ENCODE measurements at regions not wholly inside any gene's neighbourhood (a gene's known extent, or its start where the extent isn't known, plus 50 kb on each side); places are given as distances from the start of the nearest gene placed in this dataset.
"Not testable (repeated sequence)": the region's sequence is repeated elsewhere in the genome, so short reads cannot be mapped to it uniquely, and the experiment has no call there.

GRCh38 chr14:105952222-105952621 is 425.8 kb downstream of the TMEM121 start:
- Histone ChIP-seq H3K9me3 (ENCODE audit: control insufficient read depth, low read depth, low read length) (peaks cover 19% of the 10 kb centered on the region), H3K27ac (ENCODE audit: low read length) (no peak overlapping the region), H3K27me3 (ENCODE audit: control insufficient read depth, insufficient read depth, low read length) (no peaks in the 10 kb centered on the region), H3K4me3 (ENCODE audit: low read length) (no peak overlapping the region), H3K9ac (ENCODE audit: low read length) (no peak overlapping the region), H3K36me3 (ENCODE audit: control insufficient read depth, low read depth, low read length) (no peaks in the 10 kb centered on the region), H3K4me1 (ENCODE audit: control insufficient read depth, low read depth, low read length) (no peaks in the 10 kb centered on the region)

- Histone ChIP-seq H3K4me3 (ENCODE audit: low read length) (no peak overlapping the region), H3K9me3 (ENCODE audit: control insufficient read depth, low read depth, low read length) (peaks cover 19% of the 10 kb centered on the region), H3K27me3 (ENCODE audit: control insufficient read depth, insufficient read depth, low read length) (no peaks in the 10 kb centered on the region), H3K9ac (ENCODE audit: low read length) (no peak overlapping the region), H3K36me3 (ENCODE audit: control insufficient read depth, low read depth, low read length) (no peaks in the 10 kb centered on the region), H3K27ac (ENCODE audit: low read length) (no peak overlapping the region), H3K4me1 (ENCODE audit: control insufficient read depth, low read depth, low read length) (no peaks in the 10 kb centered on the region)
Observed at GRCh38 chr14:105952826-105953225, 426.4 kb downstream of the TMEM121 start.

- H3K9ac ChIP-seq (ENCODE audit: low read length); H3K27ac ChIP-seq (ENCODE audit: low read length); H3K36me3 ChIP-seq (ENCODE audit: control insufficient read depth, low read depth, low read length); H3K4me3 ChIP-seq (ENCODE audit: low read length); H3K4me1 ChIP-seq (ENCODE audit: control insufficient read depth, low read depth, low read length); H3K27me3 ChIP-seq (ENCODE audit: control insufficient read depth, insufficient read depth, low read length): not testable (repeated sequence)
- H3K9me3 ChIP-seq (ENCODE audit: control insufficient read depth, low read depth, low read length) = peaks cover 25% of the 10 kb centered on the region
Observed at GRCh38 chr14:105961625-105962024, 435.2 kb downstream of the TMEM121 start.

- H3K27me3 ChIP-seq (ENCODE audit: control insufficient read depth, insufficient read depth, low read length) = no peaks in the 10 kb centered on the region
- no peak overlapping the region for H3K9ac ChIP-seq (ENCODE audit: low read length)
- no peak overlapping the region for H3K4me3 ChIP-seq (ENCODE audit: low read length)
- no peak overlapping the region for H3K27ac ChIP-seq (ENCODE audit: low read length)
- peaks cover 25% of the 10 kb centered on the region for H3K9me3 ChIP-seq (ENCODE audit: control insufficient read depth, low read depth, low read length)
- H3K4me1 ChIP-seq (ENCODE audit: control insufficient read depth, low read depth, low read length) = no peaks in the 10 kb centered on the region
- no peaks in the 10 kb centered on the region for H3K36me3 ChIP-seq (ENCODE audit: control insufficient read depth, low read depth, low read length)
Observed at GRCh38 chr14:105962532-105962931, 436.1 kb downstream of the TMEM121 start.

GRCh38 chr14:105968291-105968690 is 441.9 kb downstream of the TMEM121 start:
- Histone ChIP-seq H3K4me1 (ENCODE audit: control insufficient read depth, low read depth, low read length) (no peaks in the 10 kb centered on the region), H3K9me3 (ENCODE audit: control insufficient read depth, low read depth, low read length) (peaks cover 50% of the 10 kb centered on the region), H3K9ac (ENCODE audit: low read length) (no peak overlapping the region), H3K27me3 (ENCODE audit: control insufficient read depth, insufficient read depth, low read length) (no peaks in the 10 kb centered on the region), H3K4me3 (ENCODE audit: low read length) (no peak overlapping the region), H3K27ac (ENCODE audit: low read length) (no peak overlapping the region), H3K36me3 (ENCODE audit: control insufficient read depth, low read depth, low read length) (no peaks in the 10 kb centered on the region)

- H3K4me3 ChIP-seq (ENCODE audit: low read length); H3K36me3 ChIP-seq (ENCODE audit: control insufficient read depth, low read depth, low read length); H3K27me3 ChIP-seq (ENCODE audit: control insufficient read depth, insufficient read depth, low read length); H3K4me1 ChIP-seq (ENCODE audit: control insufficient read depth, low read depth, low read length); H3K27ac ChIP-seq (ENCODE audit: low read length); H3K9ac ChIP-seq (ENCODE audit: low read length): not testable (repeated sequence)
- H3K9me3 ChIP-seq (ENCODE audit: control insufficient read depth, low read depth, low read length) = peaks cover 57% of the 10 kb centered on the region
Observed at GRCh38 chr14:105969026-105969425, 442.6 kb downstream of the TMEM121 start.

- H3K9ac ChIP-seq (ENCODE audit: low read length); H3K27ac ChIP-seq (ENCODE audit: low read length); H3K4me3 ChIP-seq (ENCODE audit: low read length); H3K4me1 ChIP-seq (ENCODE audit: control insufficient read depth, low read depth, low read length); H3K27me3 ChIP-seq (ENCODE audit: control insufficient read depth, insufficient read depth, low read length); H3K36me3 ChIP-seq (ENCODE audit: control insufficient read depth, low read depth, low read length): not testable (repeated sequence)
- H3K9me3 ChIP-seq (ENCODE audit: control insufficient read depth, low read depth, low read length) = peaks cover 58% of the 10 kb centered on the region
Observed at GRCh38 chr14:105970821-105971220, 444.4 kb downstream of the TMEM121 start.

GRCh38 chr14:105971593-105972500 is 445.5 kb downstream of the TMEM121 start:
- H3K4me3 ChIP-seq (ENCODE audit: low read length) = no peak overlapping the region
- peaks cover 62% of the 10 kb centered on the region for H3K9me3 ChIP-seq (ENCODE audit: control insufficient read depth, low read depth, low read length)
- H3K27ac ChIP-seq (ENCODE audit: low read length) = no peak overlapping the region
- no peak overlapping the region for H3K9ac ChIP-seq (ENCODE audit: low read length)
- no peaks in the 10 kb centered on the region for H3K27me3 ChIP-seq (ENCODE audit: control insufficient read depth, insufficient read depth, low read length)
- no peaks in the 10 kb centered on the region for H3K36me3 ChIP-seq (ENCODE audit: control insufficient read depth, low read depth, low read length)
- no peaks in the 10 kb centered on the region for H3K4me1 ChIP-seq (ENCODE audit: control insufficient read depth, low read depth, low read length)

GRCh38 chr14:105974902-105975301 is 448.5 kb downstream of the TMEM121 start:
- no peaks in the 10 kb centered on the region for H3K27me3 ChIP-seq (ENCODE audit: control insufficient read depth, insufficient read depth, low read length)
- H3K27ac ChIP-seq (ENCODE audit: low read length) = no peak overlapping the region
- no peaks in the 10 kb centered on the region for H3K36me3 ChIP-seq (ENCODE audit: control insufficient read depth, low read depth, low read length)
- no peak overlapping the region for H3K4me3 ChIP-seq (ENCODE audit: low read length)
- H3K4me1 ChIP-seq (ENCODE audit: control insufficient read depth, low read depth, low read length) = no peaks in the 10 kb centered on the region
- peaks cover 61% of the 10 kb centered on the region for H3K9me3 ChIP-seq (ENCODE audit: control insufficient read depth, low read depth, low read length)
- no peak overlapping the region for H3K9ac ChIP-seq (ENCODE audit: low read length)

- Histone ChIP-seq H3K27me3 (ENCODE audit: control insufficient read depth, insufficient read depth, low read length) (no peaks in the 10 kb centered on the region), H3K4me1 (ENCODE audit: control insufficient read depth, low read depth, low read length) (no peaks in the 10 kb centered on the region), H3K27ac (ENCODE audit: low read length) (no peak overlapping the region), H3K9ac (ENCODE audit: low read length) (no peak overlapping the region), H3K36me3 (ENCODE audit: control insufficient read depth, low read depth, low read length) (no peaks in the 10 kb centered on the region), H3K9me3 (ENCODE audit: control insufficient read depth, low read depth, low read length) (peaks cover 64% of the 10 kb centered on the region), H3K4me3 (ENCODE audit: low read length) (no peak overlapping the region)
Observed at GRCh38 chr14:105978618-105979295, 452.4 kb downstream of the TMEM121 start.

GRCh38 chr14:105979446-105979845 is 453.1 kb downstream of the TMEM121 start:
- Histone ChIP-seq H3K27ac (ENCODE audit: low read length) (no peak overlapping the region), H3K27me3 (ENCODE audit: control insufficient read depth, insufficient read depth, low read length) (no peaks in the 10 kb centered on the region), H3K36me3 (ENCODE audit: control insufficient read depth, low read depth, low read length) (no peaks in the 10 kb centered on the region), H3K9ac (ENCODE audit: low read length) (no peak overlapping the region), H3K4me1 (ENCODE audit: control insufficient read depth, low read depth, low read length) (no peaks in the 10 kb centered on the region), H3K9me3 (ENCODE audit: control insufficient read depth, low read depth, low read length) (peaks cover 63% of the 10 kb centered on the region), H3K4me3 (ENCODE audit: low read length) (no peak overlapping the region)

- no peak overlapping the region for H3K4me3 ChIP-seq (ENCODE audit: low read length)
- no peak overlapping the region for H3K27ac ChIP-seq (ENCODE audit: low read length)
- H3K9ac ChIP-seq (ENCODE audit: low read length) = no peak overlapping the region
- H3K9me3 ChIP-seq (ENCODE audit: control insufficient read depth, low read depth, low read length) = peaks cover 65% of the 10 kb centered on the region
- H3K36me3 ChIP-seq (ENCODE audit: control insufficient read depth, low read depth, low read length) = no peaks in the 10 kb centered on the region
- no peaks in the 10 kb centered on the region for H3K4me1 ChIP-seq (ENCODE audit: control insufficient read depth, low read depth, low read length)
- H3K27me3 ChIP-seq (ENCODE audit: control insufficient read depth, insufficient read depth, low read length) = no peaks in the 10 kb centered on the region
Observed at GRCh38 chr14:105980224-105980623, 453.8 kb downstream of the TMEM121 start.
